Activated CD8-positive, alpha-beta T cell treated with anti-CD3 and anti-CD28 coated beads for 36 hours (primary cell): ENCODE measurements at regions not wholly inside any gene's neighbourhood (a gene's known extent, or its start where the extent isn't known, plus 50 kb on each side); places are given as distances from the start of the nearest gene placed in this dataset.

ENCODE experiments used
- ATAC-seq: fragments of 200-7000 bp; cut with Tn5 transposase; one replicate; pipeline ENCODE4 v1.10.0; 2021; ENCODE audit warnings: mild to moderate bottlenecking, moderate library complexity
- CTCF ChIA-PET: fragments of 350-600 bp; sonication (Branson Sonifier 250); formaldehyde crosslinking; loops from one replicate; lab custom pipeline; 2021; ENCODE audit warnings: antibody characterized with exemption; lab: Charles Lee
- POLR2A ChIA-PET: fragments of 350-600 bp; sonication (Branson Sonifier 250); formaldehyde crosslinking; loops from one replicate; lab custom pipeline; 2021; ENCODE audit warnings: antibody characterized with exemption; lab: Charles Lee
- DNase-seq: peaks from one replicate; pipeline ENCODE4 v3.0.0-alpha.2; 2020
- H3K27ac Mint-ChIP-seq: one replicate; pipeline ENCODE4 v1.8.0; 2021; ENCODE audit warnings: mild to moderate bottlenecking, mixed read lengths
- H3K27me3 Mint-ChIP-seq: one replicate; pipeline ENCODE4 v1.8.0; 2021; ENCODE audit warnings: mixed read lengths
- H3K36me3 Mint-ChIP-seq: one replicate; pipeline ENCODE4 v1.8.0; 2021; ENCODE audit warnings: low read depth, mixed read lengths
- H3K4me1 Mint-ChIP-seq: one replicate; pipeline ENCODE4 v1.8.0; 2021; ENCODE audit warnings: low read depth, mixed read lengths
- H3K4me3 Mint-ChIP-seq: one replicate; pipeline ENCODE4 v1.8.0; 2021; ENCODE audit warnings: mild to moderate bottlenecking, moderate library complexity, mixed read lengths
- H3K9me3 Mint-ChIP-seq: one replicate; pipeline ENCODE4 v1.8.0; 2021; ENCODE audit warnings: mixed read lengths
- CTCF ChIP-seq: fragments of 200-600 bp; IDR thresholded peaks from one replicate; pipeline ENCODE4 v1.8.0; 2022; ENCODE audit warnings: antibody characterized with exemption, mild to moderate bottlenecking
- intact Hi-C: fragments of 100-400 bp; cut with micrococcal nuclease; formaldehyde crosslinking; loops from one replicate; pipeline ENCODE4 v1.10.0; 2022

- Mint-ChIP-seq H3K36me3 (no peaks in the 10 kb centered on the region), H3K4me1 (peaks cover 3% of the 10 kb centered on the region), H3K27me3 (no peaks in the 10 kb centered on the region), H3K9me3 (no peaks in the 10 kb centered on the region), H3K4me3 (no peak overlapping the region), H3K27ac (no peak overlapping the region)
- ATAC-seq (no peak), DNase-seq (no peak)
- intact Hi-C loops, result no loop called here
- ChIA-PET CTCF (no interaction called here), POLR2A (no interaction called here)
- TF ChIP-seq CTCF, result no peak
Observed at GRCh38 chr10:78262860-78263259, 229.2 kb downstream of the RPS24 start.

- H3K27me3 Mint-ChIP-seq, result no peaks in the 10 kb centered on the region
- CTCF ChIA-PET, result no interaction called here
- no peak overlapping the region for H3K4me3 Mint-ChIP-seq
- H3K27ac Mint-ChIP-seq, result no peak overlapping the region
- peaks cover 3% of the 10 kb centered on the region for H3K4me1 Mint-ChIP-seq
- H3K36me3 Mint-ChIP-seq, result no peaks in the 10 kb centered on the region
- ATAC-seq (no peak), DNase-seq (no peak)
- intact Hi-C loops, result no loop called here
- H3K9me3 Mint-ChIP-seq, result no peaks in the 10 kb centered on the region
- POLR2A ChIA-PET, result no interaction called here
- no peak for TF ChIP-seq CTCF
Observed at GRCh38 chr10:78263521-78263988, 229.9 kb downstream of the RPS24 start.

- no peak for DNase-seq
- no peak for TF ChIP-seq CTCF
- Mint-ChIP-seq H3K4me3 (no peak overlapping the region), H3K27ac (no peak overlapping the region), H3K36me3 (no peaks in the 10 kb centered on the region), H3K27me3 (no peaks in the 10 kb centered on the region), H3K9me3 (no peaks in the 10 kb centered on the region), H3K4me1 (peaks cover 3% of the 10 kb centered on the region)
- ATAC-seq, result no peak
- ChIA-PET POLR2A (no interaction called here), CTCF (interaction anchor here (1.0 kb wide), 1 partner anchor 9 kb away, joined by 3 read pairs; no protein-coding TSS in a partner anchor)
- intact Hi-C loops, result no loop called here
Observed at GRCh38 chr10:78264361-78264760, 230.7 kb downstream of the RPS24 start.

GRCh38 chr10:78266741-78267469 is 233.2 kb downstream of the RPS24 start:
- Mint-ChIP-seq H3K27me3 (no peaks in the 10 kb centered on the region), H3K27ac (no peak overlapping the region), H3K4me3 (no peak overlapping the region), H3K4me1 (no peaks in the 10 kb centered on the region), H3K9me3 (no peaks in the 10 kb centered on the region), H3K36me3 (no peaks in the 10 kb centered on the region)
- ChIA-PET POLR2A (no interaction called here), CTCF (no interaction called here)
- TF ChIP-seq CTCF, result no peak
- no peak for DNase-seq
- ATAC-seq, result no peak
- intact Hi-C loops, result no loop called here

GRCh38 chr10:78267598-78267997 is 233.9 kb downstream of the RPS24 start:
- ATAC-seq (no peak), DNase-seq (no peak)
- H3K27me3 Mint-ChIP-seq, result no peaks in the 10 kb centered on the region
- no peaks in the 10 kb centered on the region for H3K36me3 Mint-ChIP-seq
- ChIA-PET CTCF (no interaction called here), POLR2A (no interaction called here)
- no peaks in the 10 kb centered on the region for H3K4me1 Mint-ChIP-seq
- intact Hi-C loops, result no loop called here
- no peak for TF ChIP-seq CTCF
- H3K27ac Mint-ChIP-seq, result no peak overlapping the region
- no peak overlapping the region for H3K4me3 Mint-ChIP-seq
- H3K9me3 Mint-ChIP-seq, result no peaks in the 10 kb centered on the region
